ENCODE measurements at regions not wholly inside any gene's neighbourhood (a gene's known extent, or its start where the extent isn't known, plus 50 kb on each side); places are given as distances from the start of the nearest gene placed in this dataset.

- 87 to 100% (median 96%) methylated on average over 1 of the region's 1 CpG for WGBS, 5 donors
Measured at GRCh38 chr12:126196263-126196662, 1131.0 kb downstream of the AACS start.

GRCh38 chr12:126198516-126198915 is 1133.3 kb downstream of the AACS start:
- H3K4me1 ChIP-seq = no peaks in the 10 kb centered on the region
- no peaks in the 10 kb centered on the region for H3K27me3 ChIP-seq (replicated peaks in 1 of 7)
- intact Hi-C loops (cut with DNase I; ENCODE audit: low total_unique reads) = no loop called here
- WGBS, 5 donors = 79 to 96% (median 87%) methylated on average over 1 of the region's 1 CpG
- DNase-seq = no peak
- H3K36me3 ChIP-seq = no peaks in the 10 kb centered on the region
- no peak overlapping the region for H3K4me3 ChIP-seq
- H3K9me3 ChIP-seq = peaks cover 0 to 3% (median 0%) of the 10 kb centered on the region in 8 donors
- H3K27ac ChIP-seq = no peak overlapping the region
- TF ChIP-seq POLR2A (IDR thresholded peaks at IDR 0.05) (no peak), POLR2AphosphoS5 (IDR thresholded peaks at IDR 0.05) (no peak)
- TF ChIP-seq, protein P1, sequence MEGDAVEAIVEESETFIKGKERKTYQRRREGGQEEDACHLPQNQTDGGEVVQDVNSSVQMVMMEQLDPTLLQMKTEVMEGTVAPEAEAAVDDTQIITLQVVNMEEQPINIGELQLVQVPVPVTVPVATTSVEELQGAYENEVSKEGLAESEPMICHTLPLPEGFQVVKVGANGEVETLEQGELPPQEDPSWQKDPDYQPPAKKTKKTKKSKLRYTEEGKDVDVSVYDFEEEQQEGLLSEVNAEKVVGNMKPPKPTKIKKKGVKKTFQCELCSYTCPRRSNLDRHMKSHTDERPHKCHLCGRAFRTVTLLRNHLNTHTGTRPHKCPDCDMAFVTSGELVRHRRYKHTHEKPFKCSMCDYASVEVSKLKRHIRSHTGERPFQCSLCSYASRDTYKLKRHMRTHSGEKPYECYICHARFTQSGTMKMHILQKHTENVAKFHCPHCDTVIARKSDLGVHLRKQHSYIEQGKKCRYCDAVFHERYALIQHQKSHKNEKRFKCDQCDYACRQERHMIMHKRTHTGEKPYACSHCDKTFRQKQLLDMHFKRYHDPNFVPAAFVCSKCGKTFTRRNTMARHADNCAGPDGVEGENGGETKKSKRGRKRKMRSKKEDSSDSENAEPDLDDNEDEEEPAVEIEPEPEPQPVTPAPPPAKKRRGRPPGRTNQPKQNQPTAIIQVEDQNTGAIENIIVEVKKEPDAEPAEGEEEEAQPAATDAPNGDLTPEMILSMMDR (IDR thresholded peaks at IDR 0.05 in 8 of 11, conservative IDR thresholded peaks at IDR 0.05 in 3 of 11) = no peak

More at GRCh38 chr12:126196263-126196662, 1131.0 kb downstream of the AACS start:
- DNase-seq = no peak
- Histone ChIP-seq H3K9me3 (peaks cover 0 to 7% (median 0%) of the 10 kb centered on the region in 8 donors), H3K36me3 (no peaks in the 10 kb centered on the region), H3K27me3 (replicated peaks in 1 of 7) (peaks cover 0 to 13% (median 5%) of the 10 kb centered on the region in 7 donors), H3K4me1 (peaks cover 0 to under 1% (median 0%) of the 10 kb centered on the region in 6 donors), H3K27ac (no peak overlapping the region), H3K4me3 (no peak overlapping the region)
- TF ChIP-seq POLR2A (IDR thresholded peaks at IDR 0.05) (no peak), POLR2AphosphoS5 (IDR thresholded peaks at IDR 0.05) (no peak)
- TF ChIP-seq, protein P1 (IDR thresholded peaks at IDR 0.05 in 8 of 11, conservative IDR thresholded peaks at IDR 0.05 in 3 of 11) = no peak
- intact Hi-C loops (cut with DNase I; ENCODE audit: low total_unique reads) = no loop called here

DNA sequence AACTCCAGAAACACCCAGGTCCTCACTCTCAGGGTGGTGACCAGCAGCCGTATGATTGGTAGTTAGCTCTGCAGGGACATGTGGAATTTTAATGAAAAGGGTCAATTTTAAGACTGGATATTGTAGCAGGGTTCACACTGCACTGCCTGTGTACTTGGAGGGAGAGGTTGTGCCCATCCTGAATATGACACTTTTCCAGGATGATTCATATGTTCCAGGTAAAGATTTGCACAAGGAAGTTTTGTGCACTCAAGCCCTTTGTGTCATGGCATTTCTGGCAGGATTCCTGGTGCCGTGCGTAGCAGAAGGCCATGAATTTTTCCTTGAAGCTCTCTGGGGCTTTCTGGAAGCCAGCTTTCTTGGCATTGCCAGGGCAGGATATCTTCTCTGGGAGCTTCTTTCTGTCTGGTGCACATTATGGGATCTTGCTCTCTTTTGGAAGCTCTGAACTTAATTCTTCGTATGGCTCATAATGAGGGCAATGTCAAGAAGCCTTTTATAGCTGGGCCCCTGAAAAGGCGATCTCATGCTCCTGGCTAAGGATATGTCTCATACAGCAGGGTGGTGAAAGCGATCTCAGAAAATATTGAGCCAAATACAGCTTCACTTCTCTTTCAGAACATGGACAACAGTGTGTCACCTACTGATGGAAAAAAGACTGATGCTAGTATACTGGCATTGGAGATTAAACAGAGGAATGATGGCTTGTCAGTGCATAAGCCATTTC is 1133.9 kb downstream of the AACS start:
- Histone ChIP-seq H3K27me3 (replicated peaks in 1 of 7) (no peaks in the 10 kb centered on the region), H3K9me3 (peaks cover 0 to 3% (median 0%) of the 10 kb centered on the region in 8 donors), H3K4me3 (no peak overlapping the region), H3K36me3 (no peaks in the 10 kb centered on the region), H3K27ac (no peak overlapping the region), H3K4me1 (no peaks in the 10 kb centered on the region)
- intact Hi-C loops (cut with DNase I; ENCODE audit: low total_unique reads) = no loop called here
- TF ChIP-seq POLR2A (IDR thresholded peaks at IDR 0.05) (no peak), POLR2AphosphoS5 (IDR thresholded peaks at IDR 0.05) (no peak)
- TF ChIP-seq, protein P1 (IDR thresholded peaks at IDR 0.05 in 8 of 11, conservative IDR thresholded peaks at IDR 0.05 in 3 of 11) = no peak
- no peak for DNase-seq
- WGBS, 5 donors = 78 to 90% (median 83%) methylated on average over 6 of the region's 6 CpGs

- intact Hi-C loops (cut with DNase I; ENCODE audit: low total_unique reads) = no loop called here
- Histone ChIP-seq H3K36me3 (no peaks in the 10 kb centered on the region), H3K27me3 (replicated peaks in 1 of 7) (no peaks in the 10 kb centered on the region), H3K9me3 (peaks cover 0 to 3% (median 0%) of the 10 kb centered on the region in 8 donors), H3K4me1 (no peaks in the 10 kb centered on the region), H3K4me3 (no peak overlapping the region), H3K27ac (no peak overlapping the region)
- 54 to 76% (median 65%) methylated on average over 3 of the region's 3 CpGs for WGBS, 5 donors
- no peak for DNase-seq
- no peak for TF ChIP-seq POLR2AphosphoS5 (IDR thresholded peaks at IDR 0.05)
- no peak for TF ChIP-seq POLR2A (IDR thresholded peaks at IDR 0.05)
- TF ChIP-seq, protein P1 (IDR thresholded peaks at IDR 0.05 in 8 of 11, conservative IDR thresholded peaks at IDR 0.05 in 3 of 11) = no peak
Measured at GRCh38 chr12:126201981-126202537, 1136.8 kb downstream of the AACS start.
